ENCODE measurements at regions not wholly inside any gene's neighbourhood (a gene's known extent, or its start where the extent isn't known, plus 50 kb on each side); places are given as distances from the start of the nearest gene placed in this dataset.

- no peak for TF ChIP-seq CTCF (IDR thresholded peaks at IDR 0.05)
- no peak for TF ChIP-seq POLR2A (IDR thresholded peaks at IDR 0.05)
Measured at GRCh38 chr15:85871545-85871944, 76.8 kb upstream of the KLHL25 start.
